ENCODE measurements at regions not wholly inside any gene's neighbourhood (a gene's known extent, or its start where the extent isn't known, plus 50 kb on each side); places are given as distances from the start of the nearest gene placed in this dataset.
"Not testable (repeated sequence)": the region's sequence is repeated elsewhere in the genome, so short reads cannot be mapped to it uniquely, and the experiment has no call there.

- DNase-seq, result no peak
Observed at GRCh38 chr12:131425112-131426075, 285.5 kb upstream of the SFSWAP start.

DNA sequence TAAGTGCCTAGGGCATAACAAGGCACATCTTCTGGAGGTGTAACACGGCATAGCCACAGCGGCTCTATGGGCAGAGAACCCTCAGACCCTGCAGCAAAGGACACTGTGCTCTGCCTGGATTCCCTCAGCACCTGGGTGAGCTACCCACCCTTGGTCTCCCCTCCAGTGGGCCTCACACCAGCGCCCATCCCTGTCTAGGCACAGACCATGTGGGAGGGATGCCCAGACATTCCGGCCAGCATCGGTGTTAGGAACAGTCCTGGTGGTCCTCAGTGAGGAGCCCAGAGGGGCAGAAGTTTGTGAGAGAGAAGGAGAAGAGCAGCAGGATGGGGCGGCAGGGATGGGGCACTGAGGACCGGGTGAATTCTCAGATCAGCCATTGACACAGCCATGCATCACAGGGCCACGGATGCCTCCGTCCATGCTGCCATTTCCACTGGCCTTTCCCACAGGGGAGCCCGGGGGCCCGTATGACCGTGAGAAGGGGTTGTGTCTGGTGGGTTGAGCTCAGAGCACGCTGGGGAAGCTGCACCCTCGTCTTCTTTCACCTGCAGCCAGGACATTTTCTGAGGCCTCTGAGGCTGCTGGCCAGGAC lies 282.7 kb upstream of the SFSWAP start:
- no peak for DNase-seq

- DNase-seq, result not testable (repeated sequence)
Observed at GRCh38 chr12:131429221-131429620, 281.7 kb upstream of the SFSWAP start.

- DNase-seq, result not testable (repeated sequence)
Observed at GRCh38 chr12:131429697-131430096, 281.2 kb upstream of the SFSWAP start.

GRCh38 chr12:131430158-131430742 lies 280.6 kb upstream of the SFSWAP start:
- no peak for DNase-seq

- DNase-seq, result not testable (repeated sequence)
Observed at GRCh38 chr12:131431126-131431655, 279.7 kb upstream of the SFSWAP start.

DNA sequence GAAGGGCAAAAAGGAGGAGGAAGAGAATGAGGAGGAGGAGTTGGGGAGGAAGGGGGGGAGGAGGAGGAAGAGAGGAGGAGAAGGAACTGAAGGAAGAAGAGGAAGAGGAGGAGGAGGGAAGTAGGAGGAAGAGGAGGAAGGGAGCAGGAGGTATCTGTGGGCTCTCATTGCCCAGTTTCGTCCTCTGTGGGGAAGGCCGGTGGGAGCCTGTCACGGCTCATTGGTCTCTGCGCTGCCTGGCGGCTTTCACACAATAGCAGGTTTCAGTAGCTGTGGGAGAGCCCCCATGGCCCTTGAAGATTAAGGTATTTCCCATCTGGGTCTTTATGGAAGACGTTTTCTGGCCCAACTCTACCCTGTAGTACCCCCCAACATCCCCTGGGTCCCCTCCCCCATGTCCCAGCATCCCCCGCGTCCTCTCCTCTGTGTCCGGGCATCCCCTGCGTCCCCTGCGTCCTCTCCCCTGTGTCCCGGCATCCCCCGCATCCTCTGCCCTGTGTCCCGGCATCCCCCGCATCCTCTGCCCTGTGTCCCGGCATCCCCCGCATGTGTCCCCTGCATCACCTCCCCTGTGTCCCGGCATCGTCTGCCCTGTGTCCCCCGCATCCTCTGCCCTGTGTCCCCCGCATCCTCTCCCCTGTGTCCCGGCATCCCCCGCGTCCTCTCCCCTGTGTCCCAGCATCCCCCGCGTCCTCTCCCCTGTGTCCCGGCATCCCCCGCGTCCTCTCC lies 278.2 kb upstream of the SFSWAP start:
- DNase-seq, result no peak

DNA sequence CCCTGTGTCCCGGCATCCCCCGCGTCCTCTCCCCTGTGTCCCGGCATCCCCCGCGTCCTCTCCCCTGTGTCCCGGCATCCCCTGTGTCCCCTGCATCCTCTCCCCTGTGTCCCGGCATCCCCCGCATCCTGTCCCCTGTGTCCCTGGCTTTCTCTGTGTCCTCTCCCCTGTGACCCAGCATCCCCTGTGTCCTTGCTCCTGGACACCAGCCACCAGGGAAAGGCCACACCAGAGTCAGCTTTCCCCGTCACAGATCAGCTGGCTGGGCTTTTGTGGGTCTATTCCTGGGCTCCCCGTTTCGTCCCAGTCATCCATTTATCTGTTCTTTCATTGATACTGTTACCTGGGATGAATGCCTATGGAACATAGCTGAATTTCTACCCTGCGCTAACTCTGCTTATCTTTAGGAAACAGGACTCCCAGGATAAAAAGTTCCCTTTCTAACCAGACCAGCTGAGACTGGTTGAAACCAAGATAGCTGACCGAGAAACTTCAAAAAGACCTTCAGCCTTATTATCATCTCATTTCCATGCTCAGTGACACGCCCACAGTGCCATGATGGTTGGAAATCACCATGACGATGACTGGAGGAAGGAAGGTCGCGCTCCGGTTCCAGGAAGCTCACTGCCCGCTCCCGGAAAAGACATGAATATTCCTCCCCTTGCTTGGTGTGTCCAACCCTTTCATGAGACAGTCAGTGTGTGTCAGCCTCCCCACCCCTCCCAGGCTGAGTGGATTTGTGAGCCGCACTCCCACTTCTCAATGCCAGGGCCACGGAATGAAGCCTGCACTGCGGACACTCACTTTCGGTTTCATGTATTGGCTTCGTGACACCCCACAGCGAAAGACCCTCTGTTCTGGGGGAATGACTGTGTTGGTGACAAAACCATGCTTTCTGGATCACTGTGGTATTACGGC lies 276.4 kb upstream of the SFSWAP start:
- peak in 1 of 2 donors; percentile 7 for DNase-seq

GRCh38 chr12:131436922-131437705 lies 273.8 kb upstream of the SFSWAP start:
- no peak for DNase-seq

DNA sequence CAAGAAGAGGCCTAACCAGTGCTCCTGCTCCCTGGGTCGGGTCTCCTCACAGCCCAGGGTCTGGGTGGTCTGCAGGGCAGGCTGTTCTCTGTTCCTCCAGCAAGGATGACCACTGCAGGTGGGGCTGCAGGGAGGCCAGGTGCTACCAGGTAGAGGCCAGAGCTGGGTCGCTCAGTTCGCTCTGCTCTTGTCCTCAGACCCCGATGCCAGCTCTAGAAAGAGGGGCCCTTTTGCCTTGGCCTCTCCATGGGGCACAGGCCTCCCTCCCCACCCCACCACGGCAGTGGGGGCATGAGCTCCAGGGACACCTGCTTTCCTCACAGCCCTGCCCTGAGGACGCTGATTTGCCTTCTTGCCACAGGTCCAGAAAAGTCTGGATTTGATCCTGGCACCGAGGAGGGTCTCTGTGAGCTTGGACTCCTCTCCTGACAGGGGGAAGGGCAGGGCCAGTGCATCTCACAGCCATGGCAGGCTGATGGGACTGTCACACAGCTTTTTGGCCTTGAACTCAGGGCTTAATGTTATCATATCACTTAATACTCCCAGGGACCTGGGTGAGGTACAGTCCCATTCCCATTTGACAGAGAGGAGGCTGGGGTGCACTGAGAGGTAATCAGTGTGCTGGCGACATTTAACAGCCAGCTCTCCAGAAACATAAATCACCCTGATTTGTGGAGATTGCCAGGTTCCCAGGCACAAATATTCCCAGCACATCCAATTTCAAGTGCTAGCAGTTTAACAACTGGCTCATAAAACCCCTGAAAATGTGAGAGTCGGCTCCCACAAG lies 273.0 kb upstream of the SFSWAP start:
- DNase-seq, result no peak

- DNase-seq, result not testable (repeated sequence)
Observed at GRCh38 chr12:131438493-131438835, 272.4 kb upstream of the SFSWAP start.

- DNase-seq, result no peak
Observed at GRCh38 chr12:131438881-131439280, 272.0 kb upstream of the SFSWAP start.

DNA sequence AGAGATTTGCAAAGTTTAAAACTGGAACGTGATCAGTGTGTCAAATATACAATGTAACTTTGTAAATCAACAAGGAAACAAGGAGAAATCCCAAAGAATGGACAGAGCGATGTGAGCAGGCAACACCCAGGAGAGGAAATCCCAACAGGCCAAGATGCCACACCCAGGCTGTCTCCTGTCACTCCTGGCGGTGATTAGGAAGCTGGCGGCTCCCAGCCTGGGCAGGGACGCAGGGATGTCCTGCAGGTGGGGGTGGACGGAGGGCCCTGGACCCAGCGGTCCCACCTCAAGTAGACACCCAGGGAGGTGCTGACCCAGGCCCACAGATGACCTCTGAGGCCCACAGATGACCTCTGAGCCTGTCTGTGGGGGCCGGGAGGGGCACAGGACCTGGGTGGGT lies 271.1 kb upstream of the SFSWAP start:
- not testable (repeated sequence) for DNase-seq

- not testable (repeated sequence) for DNase-seq
Observed at GRCh38 chr12:131440209-131441059, 270.5 kb upstream of the SFSWAP start.

- no peak for DNase-seq
Observed at GRCh38 chr12:131441060-131441396, 269.9 kb upstream of the SFSWAP start.

DNA sequence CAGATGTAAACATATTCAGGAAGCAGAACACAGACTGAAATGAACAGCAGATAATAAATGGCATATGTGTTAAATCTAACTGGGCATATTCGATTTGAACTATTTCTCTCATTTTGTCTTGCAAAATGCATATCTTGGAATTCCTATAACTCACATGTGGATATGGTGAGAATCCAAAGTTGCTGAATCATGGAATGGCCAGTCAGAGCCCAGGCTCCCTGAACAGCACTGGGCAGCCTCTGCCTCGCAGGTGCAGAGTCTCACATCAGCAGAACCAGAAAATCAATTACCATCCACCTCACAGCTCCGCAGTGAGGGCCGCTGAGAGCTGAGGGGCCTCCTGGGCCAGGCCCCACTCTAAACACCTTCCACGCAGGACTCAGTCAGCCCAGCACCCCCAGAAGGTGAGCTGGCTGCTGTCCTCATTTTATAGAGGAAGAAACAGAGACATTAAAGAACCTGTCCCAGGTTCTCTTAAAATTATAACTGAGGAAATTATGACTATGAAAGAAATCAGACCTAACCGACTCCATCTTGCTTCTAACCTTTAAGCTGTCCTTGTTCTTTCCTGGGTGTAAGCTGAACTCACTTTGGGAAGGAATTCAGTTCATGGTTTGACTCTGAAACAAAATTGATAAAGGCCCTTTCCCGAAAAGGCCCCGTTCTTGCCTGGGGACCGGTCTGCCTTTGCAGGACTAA lies 269.1 kb upstream of the SFSWAP start:
- DNase-seq, result no peak

DNA sequence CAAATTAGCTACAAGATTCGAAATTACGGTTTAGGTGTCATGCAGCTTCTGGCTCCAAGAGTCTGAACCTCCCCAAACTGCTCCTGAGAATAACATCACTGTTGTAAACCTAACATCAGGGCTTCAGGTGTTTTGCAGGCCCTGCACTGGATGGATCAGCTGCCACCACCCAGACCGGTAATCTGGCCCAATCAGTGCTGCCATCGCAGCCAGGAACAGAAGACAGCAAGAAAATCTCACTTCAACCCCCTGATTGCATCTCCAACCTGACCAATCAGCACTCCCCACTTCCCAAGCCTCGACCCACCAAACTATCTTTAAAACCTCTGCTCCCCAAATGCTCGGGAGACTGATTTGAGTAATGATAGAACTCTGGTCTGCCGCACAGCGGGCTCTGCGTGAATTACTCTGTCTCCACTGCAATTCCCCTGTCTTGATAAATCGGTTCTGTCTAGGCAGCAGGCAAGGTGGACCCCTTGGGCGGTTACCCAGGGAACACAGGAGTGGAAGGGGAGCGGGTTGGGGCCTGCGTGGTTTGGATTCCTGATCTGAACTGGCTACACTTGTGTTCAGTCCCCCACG lies 268.5 kb upstream of the SFSWAP start:
- DNase-seq, result no peak

All from CD4-positive, alpha-beta T cell treated with Interferon alpha-2 for 1 hour (primary cell).